RWPE2 (cell line): ENCODE measurements at regions not wholly inside any gene's neighbourhood (a gene's known extent, or its start where the extent isn't known, plus 50 kb on each side); places are given as distances from the start of the nearest gene placed in this dataset.

Experiments used
- ATAC-seq: fragments of 200-7000 bp; cut with Tn5 transposase; 3 replicates; pipeline ENCODE4 v1.9.1; 2021; ENCODE audit warnings: low read depth
- DNase-seq: peaks from one replicate; pipeline ENCODE4 v3.0.0-alpha.2; 2020; ENCODE audit warnings: low spot score
- H3K27ac ChIP-seq: fragments of 450-650 bp; 2 replicates; pipeline ENCODE4 v1.5.1; 2017; ENCODE audit warnings: mild to moderate bottlenecking; ENCODE audit not compliant: poor library complexity, severe bottlenecking
- H3K27me3 ChIP-seq: fragments of 250-450 bp; sonication (Bioruptor Pico); 2 replicates; pipeline ENCODE4 v1.5.1; 2021; ENCODE audit warnings: mild to moderate bottlenecking, moderate library complexity; ENCODE audit not compliant: insufficient read depth, poor library complexity, severe bottlenecking
- H3K36me3 ChIP-seq: fragments of 250-450 bp; sonication (Bioruptor Pico); 2 replicates; pipeline ENCODE4 v1.5.1; 2020; ENCODE audit warnings: low read depth, mild to moderate bottlenecking, moderate library complexity
- H3K4me1 ChIP-seq: fragments of 250-450 bp; sonication (Bioruptor Pico); 2 replicates; pipeline ENCODE4 v1.5.1; 2021; ENCODE audit warnings: mild to moderate bottlenecking, moderate library complexity; ENCODE audit not compliant: insufficient read depth, poor library complexity, severe bottlenecking
- H3K4me3 ChIP-seq: fragments of 250-450 bp; sonication (Bioruptor Pico); 2 replicates; pipeline ENCODE4 v1.5.1; 2021; ENCODE audit warnings: mild to moderate bottlenecking, moderate library complexity; ENCODE audit not compliant: severe bottlenecking
- H3K9me3 ChIP-seq: fragments of 250-450 bp; sonication (Bioruptor Pico); 2 replicates; pipeline ENCODE4 v1.5.1; 2021; ENCODE audit warnings: mild to moderate bottlenecking, moderate library complexity; ENCODE audit not compliant: severe bottlenecking
- TF ChIP-seq, protein P1 (sequence below): fragments of 450-650 bp; IDR thresholded peaks from one replicate; pipeline ENCODE4 v1.5.1; 2017; ENCODE audit warnings: mild to moderate bottlenecking, moderate library complexity; ENCODE audit not compliant: poor library complexity, severe bottlenecking

DNA sequence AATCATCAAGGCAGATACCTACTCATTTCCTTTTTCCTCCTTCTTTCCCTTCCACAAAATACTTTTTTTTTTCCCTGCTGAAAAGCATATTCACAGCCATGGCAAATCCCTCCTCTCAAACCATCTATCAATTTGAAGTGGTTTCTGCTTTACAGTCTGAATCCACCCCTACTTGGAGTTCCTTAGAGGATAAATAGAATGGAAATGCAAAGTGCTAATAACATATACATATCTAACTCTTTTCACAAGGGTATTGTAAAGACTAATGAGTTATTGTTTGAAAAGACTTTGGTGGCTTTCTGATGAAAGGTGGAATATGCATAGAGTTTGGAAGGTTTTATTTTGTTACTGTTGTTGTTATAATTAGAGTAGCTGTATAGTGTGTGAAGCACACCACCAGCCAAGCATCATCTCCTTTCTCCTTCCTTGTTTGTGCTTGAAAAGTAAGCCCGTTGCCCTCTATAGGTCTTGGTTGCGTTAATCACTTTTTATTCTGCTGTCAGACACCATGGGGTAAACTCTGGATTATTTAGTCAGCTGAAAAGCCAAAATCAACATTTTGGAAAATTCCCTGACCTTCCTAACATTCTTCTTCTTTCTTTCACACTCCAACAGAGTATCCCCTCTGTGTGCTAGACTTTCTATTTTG lies 2126.9 kb upstream of the CELF4 start:
- no peaks in the 10 kb centered on the region for H3K9me3 ChIP-seq
- ATAC-seq, result no peak
- H3K4me1 ChIP-seq, result no peaks in the 10 kb centered on the region
- DNase-seq, result no peak
- H3K36me3 ChIP-seq, result no peaks in the 10 kb centered on the region
- H3K27ac ChIP-seq, result no peak overlapping the region
- no peaks in the 10 kb centered on the region for H3K27me3 ChIP-seq
- TF ChIP-seq, protein P1, sequence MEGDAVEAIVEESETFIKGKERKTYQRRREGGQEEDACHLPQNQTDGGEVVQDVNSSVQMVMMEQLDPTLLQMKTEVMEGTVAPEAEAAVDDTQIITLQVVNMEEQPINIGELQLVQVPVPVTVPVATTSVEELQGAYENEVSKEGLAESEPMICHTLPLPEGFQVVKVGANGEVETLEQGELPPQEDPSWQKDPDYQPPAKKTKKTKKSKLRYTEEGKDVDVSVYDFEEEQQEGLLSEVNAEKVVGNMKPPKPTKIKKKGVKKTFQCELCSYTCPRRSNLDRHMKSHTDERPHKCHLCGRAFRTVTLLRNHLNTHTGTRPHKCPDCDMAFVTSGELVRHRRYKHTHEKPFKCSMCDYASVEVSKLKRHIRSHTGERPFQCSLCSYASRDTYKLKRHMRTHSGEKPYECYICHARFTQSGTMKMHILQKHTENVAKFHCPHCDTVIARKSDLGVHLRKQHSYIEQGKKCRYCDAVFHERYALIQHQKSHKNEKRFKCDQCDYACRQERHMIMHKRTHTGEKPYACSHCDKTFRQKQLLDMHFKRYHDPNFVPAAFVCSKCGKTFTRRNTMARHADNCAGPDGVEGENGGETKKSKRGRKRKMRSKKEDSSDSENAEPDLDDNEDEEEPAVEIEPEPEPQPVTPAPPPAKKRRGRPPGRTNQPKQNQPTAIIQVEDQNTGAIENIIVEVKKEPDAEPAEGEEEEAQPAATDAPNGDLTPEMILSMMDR, result no peak
- no peak overlapping the region for H3K4me3 ChIP-seq

DNA sequence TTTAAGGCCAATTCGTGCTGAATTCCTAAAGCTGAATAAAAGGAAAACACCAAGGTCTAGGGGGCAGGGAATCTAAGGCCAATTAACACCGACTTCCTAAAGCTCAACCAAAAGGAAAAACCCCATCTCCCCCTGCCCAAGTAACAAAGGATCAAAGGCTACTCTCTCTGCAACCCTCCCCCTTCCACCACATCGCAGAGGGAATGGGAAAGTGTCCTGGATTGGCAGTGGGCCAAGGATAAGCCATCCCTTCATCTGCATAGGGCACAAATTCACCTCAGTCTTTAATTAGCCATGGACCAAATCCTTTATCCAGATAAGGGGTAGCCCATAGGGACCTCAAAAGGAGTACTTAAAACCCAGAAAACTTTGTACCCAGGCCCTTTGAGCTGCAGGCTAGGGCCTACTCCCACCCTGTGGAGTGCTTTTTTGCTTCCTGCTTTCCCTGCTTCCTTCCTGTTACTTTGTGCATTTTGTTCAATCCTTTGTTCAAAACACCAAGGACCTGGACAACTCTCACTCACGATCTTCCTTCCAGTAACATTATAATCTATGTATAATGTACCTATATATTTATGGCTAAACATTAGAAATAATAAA lies 2119.8 kb upstream of the CELF4 start:
- H3K36me3 ChIP-seq, result no peaks in the 10 kb centered on the region; the same call in 1 of the 2 replicates
- H3K27ac ChIP-seq, result no peak overlapping the region
- ATAC-seq, result no peak
- H3K27me3 ChIP-seq, result no peaks in the 10 kb centered on the region
- no peaks in the 10 kb centered on the region for H3K4me1 ChIP-seq
- no peaks in the 10 kb centered on the region for H3K9me3 ChIP-seq
- no peak overlapping the region for H3K4me3 ChIP-seq
- TF ChIP-seq, protein P1, result no peak
- no peak for DNase-seq

DNA sequence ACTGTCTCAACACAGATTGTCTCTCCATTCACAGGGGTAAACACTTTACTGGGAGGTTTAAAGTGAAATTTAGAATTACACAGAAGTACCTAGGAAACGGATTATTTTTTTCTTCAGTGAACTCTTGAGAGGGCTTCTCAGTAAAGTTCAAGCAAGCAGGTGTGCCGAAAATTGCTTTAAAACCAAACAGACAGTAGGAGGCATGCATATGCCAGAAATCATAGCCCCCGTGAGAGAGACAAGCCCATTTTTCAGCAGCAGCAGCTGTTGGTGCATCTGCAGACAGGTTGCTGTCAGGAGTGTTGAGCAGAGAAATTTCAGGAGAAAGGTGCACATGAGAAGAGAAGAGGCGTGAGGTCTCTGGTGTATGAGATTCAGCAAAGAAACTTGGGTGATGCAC lies 2115.5 kb upstream of the CELF4 start:
- TF ChIP-seq, protein P1, result no peak
- Histone ChIP-seq H3K27me3 (no peaks in the 10 kb centered on the region), H3K9me3 (no peaks in the 10 kb centered on the region), H3K36me3 (no peaks in the 10 kb centered on the region; the same call in 1 of the 2 replicates), H3K4me1 (no peaks in the 10 kb centered on the region), H3K4me3 (no peak overlapping the region), H3K27ac (no peak overlapping the region)
- ATAC-seq, result no peak
- no peak for DNase-seq

DNA sequence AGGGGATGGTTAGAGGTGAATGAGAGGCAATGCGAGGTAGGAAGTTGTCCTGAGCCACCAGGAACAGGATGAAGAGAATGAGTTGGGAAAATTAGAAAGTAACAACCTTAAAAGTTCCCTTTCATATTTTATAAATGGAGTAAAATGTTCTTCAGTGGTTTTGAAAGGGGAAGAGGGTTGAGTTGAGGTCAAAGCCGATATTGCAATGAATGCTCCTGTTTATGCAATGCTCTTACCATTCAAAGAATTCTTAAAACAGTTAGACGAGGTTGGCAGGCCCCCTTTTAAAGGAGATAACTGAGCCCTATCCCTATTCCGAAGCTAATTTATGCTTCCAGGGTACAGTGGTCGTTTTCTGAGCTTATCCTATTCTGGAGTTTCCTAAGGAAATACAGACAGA lies 2110.3 kb upstream of the CELF4 start:
- H3K36me3 ChIP-seq, result no peaks in the 10 kb centered on the region

More for the DNA sequence above, 2110.3 kb upstream of the CELF4 start:
- TF ChIP-seq, protein P1, result no peak
- Histone ChIP-seq H3K4me1 (no peaks in the 10 kb centered on the region), H3K4me3 (no peak overlapping the region), H3K9me3 (no peaks in the 10 kb centered on the region), H3K27me3 (no peaks in the 10 kb centered on the region), H3K27ac (no peak overlapping the region)
- no peak for DNase-seq
- ATAC-seq, result no peak
